ENCODE measurements at regions not wholly inside any gene's neighbourhood (a gene's known extent, or its start where the extent isn't known, plus 50 kb on each side); places are given as distances from the start of the nearest gene placed in this dataset.
A peak's percentile ranks its signal among the peaks of the same experiment; 100 is the strongest.

DNA sequence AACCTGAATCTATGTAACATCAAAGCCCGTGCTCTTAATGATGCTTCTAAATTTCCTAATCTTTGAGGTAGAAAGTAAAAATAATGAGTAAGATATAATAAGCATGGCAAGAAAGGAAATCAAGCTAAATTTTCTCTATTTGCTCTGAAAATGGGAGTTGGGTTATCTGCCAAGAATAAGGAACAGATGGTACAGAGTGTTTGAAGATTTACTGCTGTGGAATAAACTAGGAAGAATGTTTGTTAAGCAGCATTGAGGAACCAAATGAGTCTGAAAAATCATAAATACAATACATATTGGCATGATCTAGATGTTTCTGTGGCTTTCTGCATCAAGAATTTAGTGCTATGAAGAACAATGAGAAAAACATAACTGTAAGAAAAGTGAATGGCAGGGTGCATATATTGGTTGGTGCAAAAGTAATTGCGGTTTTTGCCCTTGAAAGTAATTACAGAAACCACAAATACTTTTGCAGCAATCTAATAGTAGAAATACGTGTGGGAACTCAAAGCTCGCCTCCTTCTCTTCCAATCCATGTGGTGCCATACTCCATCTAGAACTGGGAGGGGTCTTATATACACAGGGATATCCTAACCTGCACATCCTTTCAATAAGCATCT lies 87.6 kb downstream of the SUCNR1 start:
- TF ChIP-seq, protein P1, sequence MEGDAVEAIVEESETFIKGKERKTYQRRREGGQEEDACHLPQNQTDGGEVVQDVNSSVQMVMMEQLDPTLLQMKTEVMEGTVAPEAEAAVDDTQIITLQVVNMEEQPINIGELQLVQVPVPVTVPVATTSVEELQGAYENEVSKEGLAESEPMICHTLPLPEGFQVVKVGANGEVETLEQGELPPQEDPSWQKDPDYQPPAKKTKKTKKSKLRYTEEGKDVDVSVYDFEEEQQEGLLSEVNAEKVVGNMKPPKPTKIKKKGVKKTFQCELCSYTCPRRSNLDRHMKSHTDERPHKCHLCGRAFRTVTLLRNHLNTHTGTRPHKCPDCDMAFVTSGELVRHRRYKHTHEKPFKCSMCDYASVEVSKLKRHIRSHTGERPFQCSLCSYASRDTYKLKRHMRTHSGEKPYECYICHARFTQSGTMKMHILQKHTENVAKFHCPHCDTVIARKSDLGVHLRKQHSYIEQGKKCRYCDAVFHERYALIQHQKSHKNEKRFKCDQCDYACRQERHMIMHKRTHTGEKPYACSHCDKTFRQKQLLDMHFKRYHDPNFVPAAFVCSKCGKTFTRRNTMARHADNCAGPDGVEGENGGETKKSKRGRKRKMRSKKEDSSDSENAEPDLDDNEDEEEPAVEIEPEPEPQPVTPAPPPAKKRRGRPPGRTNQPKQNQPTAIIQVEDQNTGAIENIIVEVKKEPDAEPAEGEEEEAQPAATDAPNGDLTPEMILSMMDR (conservative IDR thresholded peaks at IDR 0.05; ENCODE audit: control insufficient read depth, insufficient read depth, low read depth, low read length), result no peak
- no peak overlapping the region for H3K4me3 ChIP-seq (ENCODE audit: control insufficient read depth, low read depth, low read length)

GRCh38 chr3:151962352-151962751 lies 88.9 kb downstream of the SUCNR1 start:
- TF ChIP-seq, protein P1 (conservative IDR thresholded peaks at IDR 0.05; ENCODE audit: control insufficient read depth, insufficient read depth, low read depth, low read length), result no peak
- peak; percentile 40 for DNase-seq (ENCODE audit: low read depth)
- H3K4me3 ChIP-seq (ENCODE audit: control insufficient read depth, low read depth, low read length), result no peak overlapping the region

More for the DNA sequence above, 87.6 kb downstream of the SUCNR1 start:
- peak; percentile 70 for DNase-seq (ENCODE audit: low read depth)

DNA sequence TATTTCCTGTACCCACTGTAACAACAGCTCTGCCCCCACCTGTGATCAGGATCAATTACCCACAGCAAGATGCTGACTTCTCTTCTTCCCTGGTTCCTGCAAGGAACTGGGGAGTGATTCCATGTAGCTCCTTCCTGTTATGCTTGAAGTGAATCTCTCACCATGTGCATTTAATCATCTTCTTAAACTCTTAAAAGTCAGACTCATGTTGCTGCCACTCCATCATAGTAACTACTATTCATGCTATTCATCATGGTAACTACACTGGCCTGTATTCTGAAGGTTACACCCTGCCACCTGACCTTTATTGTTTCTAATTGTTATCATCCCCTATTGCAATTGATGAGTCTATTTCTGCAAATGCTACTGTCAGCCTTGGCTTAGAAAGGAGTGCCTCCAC lies 89.5 kb downstream of the SUCNR1 start:
- peak; percentile 42 for DNase-seq (ENCODE audit: low read depth)
- no peak overlapping the region for H3K4me3 ChIP-seq (ENCODE audit: control insufficient read depth, low read depth, low read length)
- TF ChIP-seq, protein P1 (conservative IDR thresholded peaks at IDR 0.05; ENCODE audit: control insufficient read depth, insufficient read depth, low read depth, low read length), result no peak

DNA sequence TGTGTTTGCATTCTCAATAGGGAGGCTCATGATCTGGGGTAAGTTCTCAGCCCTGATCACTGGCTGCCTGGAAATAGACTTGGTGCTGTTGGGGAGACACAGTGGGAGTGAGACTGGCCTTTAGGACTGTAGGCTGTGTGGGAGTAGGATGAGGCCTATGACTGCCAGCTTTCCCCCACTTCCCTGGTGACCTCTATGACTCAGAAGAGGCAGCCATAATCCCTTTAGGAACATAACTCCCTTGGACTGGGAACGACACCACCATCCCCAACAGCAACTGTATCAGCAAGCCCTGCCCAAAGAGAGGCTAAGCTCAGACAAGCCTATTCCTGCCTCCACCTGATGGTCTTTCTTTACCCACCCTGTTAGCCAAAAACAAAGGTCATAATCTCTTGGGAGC lies 91.3 kb downstream of the SUCNR1 start:
- DNase-seq (ENCODE audit: low read depth), result peak; percentile 55
- no peak overlapping the region for H3K4me3 ChIP-seq (ENCODE audit: control insufficient read depth, low read depth, low read length)
- TF ChIP-seq, protein P1 (conservative IDR thresholded peaks at IDR 0.05; ENCODE audit: control insufficient read depth, insufficient read depth, low read depth, low read length), result no peak

GRCh38 chr3:151969026-151969642 lies 95.7 kb downstream of the SUCNR1 start:
- peak; percentile 15 for DNase-seq (ENCODE audit: low read depth)
- no peak overlapping the region for H3K4me3 ChIP-seq (ENCODE audit: control insufficient read depth, low read depth, low read length)
- TF ChIP-seq, protein P1 (conservative IDR thresholded peaks at IDR 0.05; ENCODE audit: control insufficient read depth, insufficient read depth, low read depth, low read length), result no peak

GRCh38 chr3:151971814-151972579 lies 98.6 kb downstream of the SUCNR1 start:
- no peak overlapping the region for H3K4me3 ChIP-seq (ENCODE audit: control insufficient read depth, low read depth, low read length)
- peak; percentile 26 for DNase-seq (ENCODE audit: low read depth)
- TF ChIP-seq, protein P1 (conservative IDR thresholded peaks at IDR 0.05; ENCODE audit: control insufficient read depth, insufficient read depth, low read depth, low read length), result no peak
